ENCODE measurements at regions not wholly inside any gene's neighbourhood (a gene's known extent, or its start where the extent isn't known, plus 50 kb on each side); places are given as distances from the start of the nearest gene placed in this dataset.

DNA sequence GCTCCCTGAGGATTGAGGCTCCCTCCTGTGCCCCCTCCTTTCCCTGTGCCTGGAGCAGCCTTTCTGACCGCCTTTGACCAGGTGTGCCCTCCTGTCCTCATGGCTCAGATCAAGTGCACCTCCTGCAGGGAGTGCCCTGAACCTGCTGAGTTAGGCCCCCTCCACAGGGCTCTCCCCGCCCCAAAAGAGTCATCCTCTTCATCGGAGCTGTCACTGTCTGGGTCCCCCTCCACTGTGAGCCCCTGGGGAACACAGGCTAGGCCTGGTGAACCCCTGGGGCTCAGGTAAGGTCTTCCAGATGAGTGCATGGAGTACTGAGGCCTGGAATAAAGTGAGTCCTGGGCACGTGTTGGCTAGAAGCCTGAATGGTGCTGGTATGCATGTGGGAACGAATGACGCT lies 173.5 kb downstream of the INHBB start (continued):
- TF ChIP-seq, protein P1, sequence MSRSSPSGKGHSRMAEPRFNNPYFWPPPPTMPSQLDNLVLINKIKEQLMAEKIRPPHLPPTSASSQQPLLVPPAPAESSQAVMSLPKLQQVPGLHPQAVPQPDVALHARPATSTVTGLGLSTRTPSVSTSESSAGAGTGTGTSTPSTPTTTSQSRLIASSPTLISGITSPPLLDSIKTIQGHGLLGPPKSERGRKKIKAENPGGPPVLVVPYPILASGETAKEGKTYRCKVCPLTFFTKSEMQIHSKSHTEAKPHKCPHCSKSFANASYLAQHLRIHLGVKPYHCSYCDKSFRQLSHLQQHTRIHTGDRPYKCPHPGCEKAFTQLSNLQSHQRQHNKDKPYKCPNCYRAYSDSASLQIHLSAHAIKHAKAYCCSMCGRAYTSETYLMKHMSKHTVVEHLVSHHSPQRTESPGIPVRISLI (CRISPR knock-in tag; IDR thresholded peaks at IDR 0.05; ENCODE audit: borderline replicate concordance), result no peak
- TF ChIP-seq ZNF343 (CRISPR knock-in tag; IDR thresholded peaks at IDR 0.05) (0 out of 2 replicates have a peak, but pooled peaks have one; percentile 32), ARNTL (CRISPR knock-in tag; IDR thresholded peaks at IDR 0.05) (no peak), ZNF75D (CRISPR knock-in tag; IDR thresholded peaks at IDR 0.05; ENCODE audit: borderline replicate concordance) (no peak), ZNF232 (CRISPR knock-in tag; IDR thresholded peaks at IDR 0.05; ENCODE audit: borderline replicate concordance) (no peak), ZNF782 (CRISPR knock-in tag; IDR thresholded peaks at IDR 0.05; ENCODE audit: borderline replicate concordance) (0 out of 2 replicates have a peak, but pooled peaks have one; percentile 42), PRMT3 (CRISPR knock-in tag; IDR thresholded peaks at IDR 0.05; ENCODE audit: borderline replicate concordance, low read depth) (no peak)
- TF ChIP-seq, protein P2, sequence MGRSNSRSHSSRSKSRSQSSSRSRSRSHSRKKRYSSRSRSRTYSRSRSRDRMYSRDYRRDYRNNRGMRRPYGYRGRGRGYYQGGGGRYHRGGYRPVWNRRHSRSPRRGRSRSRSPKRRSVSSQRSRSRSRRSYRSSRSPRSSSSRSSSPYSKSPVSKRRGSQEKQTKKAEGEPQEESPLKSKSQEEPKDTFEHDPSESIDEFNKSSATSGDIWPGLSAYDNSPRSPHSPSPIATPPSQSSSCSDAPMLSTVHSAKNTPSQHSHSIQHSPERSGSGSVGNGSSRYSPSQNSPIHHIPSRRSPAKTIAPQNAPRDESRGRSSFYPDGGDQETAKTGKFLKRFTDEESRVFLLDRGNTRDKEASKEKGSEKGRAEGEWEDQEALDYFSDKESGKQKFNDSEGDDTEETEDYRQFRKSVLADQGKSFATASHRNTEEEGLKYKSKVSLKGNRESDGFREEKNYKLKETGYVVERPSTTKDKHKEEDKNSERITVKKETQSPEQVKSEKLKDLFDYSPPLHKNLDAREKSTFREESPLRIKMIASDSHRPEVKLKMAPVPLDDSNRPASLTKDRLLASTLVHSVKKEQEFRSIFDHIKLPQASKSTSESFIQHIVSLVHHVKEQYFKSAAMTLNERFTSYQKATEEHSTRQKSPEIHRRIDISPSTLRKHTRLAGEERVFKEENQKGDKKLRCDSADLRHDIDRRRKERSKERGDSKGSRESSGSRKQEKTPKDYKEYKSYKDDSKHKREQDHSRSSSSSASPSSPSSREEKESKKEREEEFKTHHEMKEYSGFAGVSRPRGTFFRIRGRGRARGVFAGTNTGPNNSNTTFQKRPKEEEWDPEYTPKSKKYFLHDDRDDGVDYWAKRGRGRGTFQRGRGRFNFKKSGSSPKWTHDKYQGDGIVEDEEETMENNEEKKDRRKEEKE (IDR thresholded peaks at IDR 0.05), result no peak
- TF ChIP-seq, protein P3, sequence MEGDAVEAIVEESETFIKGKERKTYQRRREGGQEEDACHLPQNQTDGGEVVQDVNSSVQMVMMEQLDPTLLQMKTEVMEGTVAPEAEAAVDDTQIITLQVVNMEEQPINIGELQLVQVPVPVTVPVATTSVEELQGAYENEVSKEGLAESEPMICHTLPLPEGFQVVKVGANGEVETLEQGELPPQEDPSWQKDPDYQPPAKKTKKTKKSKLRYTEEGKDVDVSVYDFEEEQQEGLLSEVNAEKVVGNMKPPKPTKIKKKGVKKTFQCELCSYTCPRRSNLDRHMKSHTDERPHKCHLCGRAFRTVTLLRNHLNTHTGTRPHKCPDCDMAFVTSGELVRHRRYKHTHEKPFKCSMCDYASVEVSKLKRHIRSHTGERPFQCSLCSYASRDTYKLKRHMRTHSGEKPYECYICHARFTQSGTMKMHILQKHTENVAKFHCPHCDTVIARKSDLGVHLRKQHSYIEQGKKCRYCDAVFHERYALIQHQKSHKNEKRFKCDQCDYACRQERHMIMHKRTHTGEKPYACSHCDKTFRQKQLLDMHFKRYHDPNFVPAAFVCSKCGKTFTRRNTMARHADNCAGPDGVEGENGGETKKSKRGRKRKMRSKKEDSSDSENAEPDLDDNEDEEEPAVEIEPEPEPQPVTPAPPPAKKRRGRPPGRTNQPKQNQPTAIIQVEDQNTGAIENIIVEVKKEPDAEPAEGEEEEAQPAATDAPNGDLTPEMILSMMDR (CRISPR knock-in tag; IDR thresholded peaks at IDR 0.05), result peak; percentile 51
